Cardiac septum (tissue), 1 donor: ENCODE measurements at regions not wholly inside any gene's neighbourhood (a gene's known extent, or its start where the extent isn't known, plus 50 kb on each side); places are given as distances from the start of the nearest gene placed in this dataset.
"Not testable (repeated sequence)": the region's sequence is repeated elsewhere in the genome, so short reads cannot be mapped to it uniquely, and the experiment has no call there.

Experiments used
- DNase-seq: peaks from one replicate; pipeline ENCODE4 v3.0.0-alpha.2; 2020; ENCODE audit warnings: low spot score
- intact Hi-C: fragments of 100-400 bp; cut with DNase I; formaldehyde crosslinking; loops from one replicate; pipeline ENCODE4 v1.14.0; 2022
- donor health status: DM: no; HTN: no; CAD: no.

DNA sequence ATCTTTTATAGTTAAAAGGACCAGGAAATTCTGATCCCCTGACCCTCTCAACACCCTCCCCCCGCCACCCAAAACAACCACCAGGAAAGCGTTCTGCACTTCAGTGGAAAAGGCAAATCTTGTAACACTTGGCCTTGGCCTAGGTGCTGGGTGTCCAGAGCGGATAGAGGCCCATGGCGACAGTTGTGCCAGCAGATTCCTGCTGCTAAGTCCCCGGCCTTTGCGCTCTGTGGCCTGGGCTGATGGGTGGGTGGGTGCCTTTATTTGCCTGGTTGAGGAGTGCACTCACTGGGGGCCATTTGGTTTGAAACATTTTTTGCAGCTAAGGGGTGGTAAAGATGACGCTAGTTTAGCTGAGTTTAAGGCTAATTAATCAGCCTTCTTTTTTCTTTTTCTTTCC lies 127.9 kb upstream of the ERRFI1 start:
- intact Hi-C loops, result no loop called here
- DNase-seq, result no peak

DNA sequence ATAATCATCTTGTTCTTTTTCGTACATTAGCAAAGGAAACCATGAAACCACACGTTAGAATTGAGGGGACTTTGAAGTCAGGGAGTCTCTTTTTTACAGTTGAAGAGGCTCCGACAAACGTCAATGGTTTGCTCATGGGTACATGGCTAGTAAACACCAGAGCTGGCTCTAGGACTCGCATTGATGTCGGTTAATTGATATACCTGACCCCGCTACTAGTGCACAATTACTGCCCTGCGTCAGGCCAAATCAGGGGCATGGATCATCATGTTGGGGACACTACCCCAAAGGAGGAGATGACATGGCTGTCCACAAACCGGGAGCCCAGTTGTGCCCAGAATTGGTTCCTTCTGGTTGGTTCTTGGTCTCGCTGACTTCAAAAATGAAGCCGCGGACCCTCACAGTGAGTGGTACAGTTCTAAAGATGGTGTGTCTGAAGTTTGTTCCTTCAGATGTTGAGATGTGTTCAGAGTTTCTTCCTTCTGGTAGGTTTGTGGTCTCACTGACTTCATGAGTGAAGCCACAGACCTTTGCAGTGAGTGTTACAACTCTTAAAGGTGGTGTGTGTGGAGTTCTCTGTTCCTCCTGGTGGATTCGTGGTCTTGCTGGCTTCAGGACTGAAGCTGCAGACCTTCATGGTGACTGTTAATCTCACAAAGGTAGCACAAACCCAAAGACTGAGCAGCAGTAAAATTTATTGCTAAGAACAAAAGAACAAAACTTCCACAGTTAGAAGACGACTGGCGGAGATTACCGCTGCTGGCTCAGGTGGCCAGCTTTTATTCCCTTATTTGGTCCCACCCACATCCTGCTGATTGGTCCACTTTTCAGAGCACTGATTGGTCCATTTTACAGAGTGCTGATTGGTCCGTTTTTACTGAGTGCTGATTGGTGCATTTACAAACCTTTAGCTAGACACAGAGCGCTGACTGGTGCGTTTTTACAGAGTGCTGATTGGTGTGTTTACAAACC lies 126.9 kb upstream of the ERRFI1 start:
- no peak for DNase-seq
- intact Hi-C loops, result no loop called here

DNA sequence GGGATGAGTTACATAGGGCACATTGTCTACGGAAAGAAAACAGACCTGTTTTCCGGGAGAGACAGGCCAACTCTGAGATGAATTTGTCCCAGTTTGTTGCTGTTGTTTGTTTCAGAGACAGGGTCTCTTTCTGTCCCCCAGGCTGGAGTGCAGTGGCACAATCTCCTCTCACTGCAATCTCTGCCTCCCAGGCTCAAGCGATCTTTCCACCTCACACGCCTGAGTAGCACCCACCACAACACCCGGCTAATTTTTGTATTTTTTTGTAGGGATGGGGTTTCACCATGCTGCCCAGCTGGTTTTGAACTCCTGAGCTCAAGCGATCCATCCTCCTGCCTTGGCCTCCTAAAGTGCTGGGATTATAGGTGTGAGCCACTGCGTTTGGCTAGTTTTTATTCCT lies 125.5 kb upstream of the ERRFI1 start:
- DNase-seq, result no peak
- intact Hi-C loops, result no loop called here

DNA sequence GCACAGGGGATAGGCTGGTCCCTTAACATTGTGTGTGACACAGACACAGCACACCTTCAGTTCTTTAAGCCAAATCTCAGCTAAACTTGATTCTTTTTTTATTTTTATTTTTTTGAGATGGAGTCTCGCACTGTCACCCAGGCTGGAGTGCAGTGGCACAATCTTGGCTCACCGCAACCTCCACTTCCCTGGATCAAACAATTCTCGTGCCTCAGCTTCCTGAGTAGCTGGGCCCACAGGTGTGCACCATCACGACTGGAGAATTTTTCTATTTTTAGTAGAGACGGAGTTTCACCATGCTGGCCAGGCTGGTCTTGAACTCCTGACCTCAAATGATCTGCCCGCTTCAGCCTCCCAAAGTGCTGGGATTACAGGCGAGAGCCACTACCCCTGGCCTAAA lies 123.6 kb upstream of the ERRFI1 start:
- DNase-seq, intact Hi-C loops: not testable (repeated sequence)

DNA sequence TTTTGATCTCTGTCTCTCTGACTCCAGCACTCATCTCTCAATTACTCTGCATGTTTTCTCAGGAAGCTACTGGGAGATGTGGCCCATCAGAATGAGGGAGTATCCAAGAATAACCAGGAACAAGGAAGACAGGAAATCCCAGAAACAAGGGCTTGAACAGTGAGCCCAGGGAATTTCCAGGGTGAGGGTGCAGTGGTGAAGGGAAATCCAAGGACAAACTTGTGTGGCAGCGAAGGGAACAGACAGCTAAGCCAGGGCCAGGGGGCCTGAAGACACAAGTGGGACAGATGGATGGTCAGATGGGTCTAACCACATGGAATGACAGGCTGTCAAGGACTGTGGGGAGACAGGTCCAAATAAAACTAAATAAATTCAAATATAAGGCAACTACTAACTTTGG lies 121.8 kb upstream of the ERRFI1 start:
- no peak for DNase-seq
- intact Hi-C loops, result no loop called here

DNA sequence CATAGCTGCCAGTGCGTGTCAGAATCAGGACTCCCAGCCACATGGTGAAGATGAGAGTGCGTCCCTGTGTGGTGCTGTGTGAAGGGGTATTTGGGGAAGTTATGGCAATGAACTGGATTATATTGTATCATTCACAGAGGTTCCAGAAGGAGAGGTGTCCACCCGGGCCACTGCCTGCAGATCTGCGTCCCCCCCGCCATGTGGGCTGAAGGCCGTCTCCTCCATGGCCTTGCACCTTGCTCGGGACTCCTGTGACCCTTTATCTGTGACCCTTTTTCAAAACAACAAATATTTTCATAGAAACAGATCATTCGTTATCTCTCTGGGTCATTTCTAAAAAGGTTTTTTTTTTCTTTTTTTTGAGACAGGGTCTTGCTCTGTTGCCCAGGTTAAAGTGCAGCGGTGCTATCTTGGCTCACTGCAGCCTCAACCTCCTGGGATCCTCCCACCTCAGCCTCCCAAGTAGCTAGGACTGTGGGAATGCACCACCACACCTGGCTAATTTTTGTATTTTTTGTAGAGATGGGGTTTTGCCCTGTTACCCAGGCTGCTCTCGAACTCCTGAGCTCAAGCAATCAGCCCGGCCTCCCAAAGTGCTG lies 120.2 kb upstream of the ERRFI1 start:
- intact Hi-C loops, result no loop called here
- no peak for DNase-seq

DNA sequence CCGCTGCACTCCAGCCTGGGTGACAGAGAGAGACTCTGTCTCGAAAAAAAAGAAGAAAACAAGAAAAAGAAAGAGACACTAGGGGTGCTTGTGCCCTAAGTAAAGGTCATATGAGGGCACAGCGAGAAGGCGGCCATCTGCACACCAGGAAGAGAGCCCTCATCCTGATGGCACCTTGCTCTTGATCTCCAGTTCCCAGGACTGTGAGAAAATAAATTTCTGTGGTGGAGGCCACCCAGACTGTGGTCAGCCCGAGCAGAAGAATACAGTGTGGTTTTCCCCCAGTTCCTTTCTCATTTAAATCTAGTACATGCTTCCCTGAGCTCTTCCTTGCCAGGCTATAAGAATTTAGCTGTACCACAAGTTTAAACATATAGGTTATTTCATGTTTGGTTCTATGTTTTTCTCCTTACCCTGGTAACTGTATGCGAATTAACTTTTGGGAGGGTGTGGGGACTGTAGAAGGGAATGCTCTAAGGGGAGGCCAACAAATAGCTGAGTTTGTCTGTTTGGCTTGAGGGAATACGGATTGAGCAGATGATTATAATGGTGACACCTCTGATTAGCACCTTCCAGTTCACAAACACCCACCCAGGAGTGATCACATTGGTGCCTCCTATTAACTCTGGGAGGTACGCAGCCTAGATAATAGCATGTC lies 119.6 kb upstream of the ERRFI1 start:
- no peak for DNase-seq
- intact Hi-C loops, result no loop called here

DNA sequence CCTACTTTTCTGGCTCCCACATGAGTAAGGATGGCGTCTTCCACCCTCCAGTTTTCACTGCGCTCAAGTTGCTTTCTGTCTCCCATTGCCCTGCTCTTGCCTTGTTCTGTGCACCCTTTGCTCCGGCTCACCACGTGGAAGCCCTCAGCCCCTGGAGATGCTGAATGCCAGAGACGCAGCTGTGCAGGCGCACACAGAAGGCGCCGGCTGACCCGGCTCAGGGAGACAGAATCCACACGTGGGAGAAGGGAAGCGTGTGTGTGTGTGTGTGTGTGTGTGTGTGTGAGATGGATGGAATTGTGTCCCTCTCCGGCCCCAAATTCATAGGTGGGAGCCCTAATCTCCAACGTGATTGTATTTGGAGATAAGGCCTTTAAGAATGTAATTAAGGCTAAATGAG lies 118.2 kb upstream of the ERRFI1 start:
- DNase-seq, result no peak
- intact Hi-C loops, result no loop called here

DNA sequence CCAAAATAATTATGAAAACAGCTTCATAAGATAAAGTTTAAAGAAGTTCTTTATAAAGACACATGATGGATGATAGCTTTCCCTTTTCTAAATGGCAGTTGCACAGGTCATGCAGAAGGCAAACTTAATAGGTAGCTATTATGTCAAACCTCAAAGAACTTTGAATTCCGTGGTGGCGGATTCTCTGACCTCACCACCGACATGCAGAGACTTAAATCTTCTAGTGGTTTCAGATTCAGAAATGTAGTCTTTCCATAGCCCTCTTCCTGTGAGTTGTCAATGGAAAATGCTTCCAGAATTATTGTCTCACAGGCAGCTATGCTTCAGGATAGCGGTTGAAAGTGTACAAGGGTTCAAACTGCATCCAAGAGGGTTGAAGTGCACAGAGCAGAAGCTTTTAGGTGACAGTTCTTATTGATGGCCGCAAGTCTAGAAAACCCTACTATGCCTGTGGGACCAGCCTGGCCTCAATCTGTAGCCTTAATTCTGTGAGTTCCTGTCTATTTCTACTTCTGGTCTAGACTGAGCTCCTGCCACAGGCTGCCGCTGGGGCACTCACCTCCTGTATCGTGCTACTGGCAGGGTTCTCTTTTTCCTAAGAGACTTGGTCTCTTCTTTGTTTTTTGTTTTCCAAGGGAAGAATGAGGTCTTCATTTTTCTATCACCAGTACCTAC lies 117.0 kb upstream of the ERRFI1 start:
- intact Hi-C loops, result no loop called here
- no peak for DNase-seq

DNA sequence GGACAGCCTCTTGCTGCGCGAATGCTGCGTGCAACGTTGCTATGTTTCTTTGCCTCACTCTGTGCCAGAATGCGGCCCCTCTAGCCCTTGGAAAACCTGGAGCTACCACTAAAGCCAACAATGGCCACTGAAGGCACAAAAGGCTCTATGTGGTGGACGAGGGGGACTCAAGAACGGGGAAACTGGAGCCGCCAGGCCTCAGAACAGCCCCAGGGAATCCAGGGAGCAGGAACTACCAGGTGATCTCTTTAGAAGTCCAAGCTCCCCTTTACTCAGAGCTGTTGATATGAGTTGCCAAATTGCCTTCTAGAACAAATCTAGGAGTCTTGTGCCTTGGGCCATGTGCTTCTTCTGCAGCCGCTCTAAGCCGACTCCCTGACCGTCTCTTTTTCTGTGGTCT lies 113.8 kb upstream of the ERRFI1 start:
- intact Hi-C loops, result loop anchor here (5.0 kb wide), 2 partner anchors 62 to 63 kb away; no protein-coding TSS in a partner anchor

DNA sequence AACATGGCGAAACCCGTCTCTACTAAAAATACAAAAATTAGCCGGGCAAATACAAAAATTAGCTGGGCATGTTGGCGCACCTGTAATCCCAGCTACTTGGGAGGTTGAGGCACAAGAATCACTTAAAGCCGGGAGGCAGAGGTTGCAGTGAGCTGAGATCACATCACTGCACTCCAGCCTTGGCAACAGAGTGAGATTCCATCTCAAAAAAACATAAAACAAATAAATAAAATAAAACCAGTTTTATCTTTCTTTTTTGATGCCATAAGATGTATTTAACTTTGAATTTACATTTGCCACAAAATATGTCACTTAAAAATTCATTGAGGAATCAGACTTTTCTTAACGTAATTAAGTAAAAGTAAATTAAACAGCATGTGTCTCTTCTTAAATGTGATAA lies 113.3 kb upstream of the ERRFI1 start:
- no peak for DNase-seq
- intact Hi-C loops, result loop anchor here (5.0 kb wide), 2 partner anchors 62 to 63 kb away; no protein-coding TSS in a partner anchor

More for the DNA sequence above, 113.8 kb upstream of the ERRFI1 start:
- no peak for DNase-seq

DNA sequence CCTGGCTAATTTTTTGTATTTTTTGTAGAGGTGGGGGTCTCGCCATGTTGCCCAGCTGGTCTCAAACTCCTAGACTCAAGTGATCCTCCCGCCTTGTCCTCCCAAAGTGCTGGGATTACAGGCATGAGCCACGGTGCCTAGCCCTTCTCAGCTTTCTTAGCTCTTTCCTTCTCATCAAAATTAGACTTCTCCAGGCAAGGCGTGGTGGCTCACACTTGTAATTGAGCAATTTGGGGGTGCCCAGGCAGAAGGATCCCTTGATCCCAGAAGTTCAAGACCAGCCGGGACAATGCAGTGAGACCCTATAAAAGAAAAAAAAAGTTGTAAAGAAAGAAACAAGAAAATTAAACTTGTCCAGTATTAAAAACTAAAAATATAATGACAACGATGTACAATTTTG lies 112.6 kb upstream of the ERRFI1 start:
- intact Hi-C loops, result loop anchor here (5.0 kb wide), 2 partner anchors 61 to 64 kb away; no protein-coding TSS in a partner anchor
- DNase-seq, result no peak

DNA sequence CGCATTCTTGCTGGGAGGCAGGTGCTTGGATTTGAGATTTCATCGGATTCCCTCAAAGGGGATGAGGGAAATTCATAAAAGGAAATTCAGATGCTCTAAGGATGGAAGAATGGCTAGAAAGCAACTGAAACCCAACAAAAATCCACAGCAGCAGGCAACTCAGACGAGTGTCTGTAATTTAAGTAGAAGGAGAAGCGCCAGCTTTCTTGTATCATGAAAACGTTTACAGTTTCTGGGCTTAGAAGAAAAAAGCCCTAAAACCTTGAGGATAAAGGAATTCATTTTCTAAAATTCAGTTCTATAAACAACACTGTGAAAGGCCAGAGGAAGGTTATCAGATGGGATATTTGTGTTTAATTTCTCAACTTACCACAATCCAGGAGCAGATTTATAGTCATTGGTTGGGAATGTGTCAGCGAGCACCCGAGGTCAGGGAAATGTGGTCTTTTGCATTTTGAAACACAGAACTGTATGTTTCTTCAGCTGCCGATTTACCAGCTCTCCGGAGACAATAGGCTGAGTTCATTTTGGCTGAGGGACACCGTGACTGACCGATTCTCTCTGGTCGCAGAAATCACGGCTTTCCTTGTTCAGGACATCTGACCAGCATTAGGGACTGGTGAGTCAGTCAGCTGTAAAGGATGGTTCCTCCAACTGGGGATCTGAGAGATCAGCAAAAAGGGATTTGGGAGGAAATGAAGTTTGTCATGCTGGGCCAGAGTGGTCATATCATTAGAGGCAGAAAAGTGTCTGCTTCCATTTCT lies 111.6 kb upstream of the ERRFI1 start:
- intact Hi-C loops, result loop anchor here (5.0 kb wide), 2 partner anchors 60 to 65 kb away; no protein-coding TSS in a partner anchor
- DNase-seq, result no peak

DNA sequence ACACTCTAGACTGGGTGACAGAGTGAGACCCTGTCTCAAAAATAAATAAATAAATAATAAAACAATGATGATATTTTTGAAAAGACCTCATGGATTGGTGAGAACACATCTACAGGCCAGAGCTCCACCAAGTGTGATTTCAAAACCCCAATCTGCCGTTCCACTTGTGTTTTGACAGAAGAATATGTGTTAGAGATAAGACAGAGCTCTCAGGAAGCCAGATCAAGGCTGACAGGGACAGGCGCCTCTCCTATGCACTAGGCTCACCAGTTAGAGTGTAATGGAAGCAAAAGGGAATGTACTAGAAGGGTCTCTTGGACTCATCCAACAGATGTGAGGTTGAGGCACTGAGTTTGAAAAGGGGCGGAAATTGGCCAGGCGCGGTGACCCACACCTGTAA lies 110.7 kb upstream of the ERRFI1 start:
- intact Hi-C loops, result loop anchor here (5.0 kb wide), 2 partner anchors 59 to 66 kb away; no protein-coding TSS in a partner anchor
- DNase-seq, result no peak

DNA sequence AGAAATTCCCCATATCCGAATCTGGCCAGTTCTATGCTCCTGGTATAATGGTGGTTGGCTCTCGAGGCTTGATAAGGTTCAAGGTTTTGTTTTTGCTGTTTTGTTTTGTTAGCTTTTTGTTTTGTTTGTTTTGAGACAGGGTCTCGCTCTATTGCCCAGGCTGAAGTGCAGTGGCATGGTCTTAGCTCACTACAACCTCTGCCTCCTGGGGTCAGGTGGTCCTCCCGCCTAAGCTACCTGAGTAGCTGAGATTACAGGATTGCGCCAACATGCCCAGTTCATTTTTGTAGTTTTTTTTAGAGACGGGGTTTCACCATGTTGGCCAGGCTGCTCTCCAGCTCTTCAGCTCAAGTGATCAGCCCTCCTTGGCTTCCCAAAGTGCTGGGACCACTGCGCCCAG lies 109.1 kb upstream of the ERRFI1 start:
- intact Hi-C loops, result loop anchor here (5.0 kb wide), 2 partner anchors 58 to 67 kb away; no protein-coding TSS in a partner anchor

DNA sequence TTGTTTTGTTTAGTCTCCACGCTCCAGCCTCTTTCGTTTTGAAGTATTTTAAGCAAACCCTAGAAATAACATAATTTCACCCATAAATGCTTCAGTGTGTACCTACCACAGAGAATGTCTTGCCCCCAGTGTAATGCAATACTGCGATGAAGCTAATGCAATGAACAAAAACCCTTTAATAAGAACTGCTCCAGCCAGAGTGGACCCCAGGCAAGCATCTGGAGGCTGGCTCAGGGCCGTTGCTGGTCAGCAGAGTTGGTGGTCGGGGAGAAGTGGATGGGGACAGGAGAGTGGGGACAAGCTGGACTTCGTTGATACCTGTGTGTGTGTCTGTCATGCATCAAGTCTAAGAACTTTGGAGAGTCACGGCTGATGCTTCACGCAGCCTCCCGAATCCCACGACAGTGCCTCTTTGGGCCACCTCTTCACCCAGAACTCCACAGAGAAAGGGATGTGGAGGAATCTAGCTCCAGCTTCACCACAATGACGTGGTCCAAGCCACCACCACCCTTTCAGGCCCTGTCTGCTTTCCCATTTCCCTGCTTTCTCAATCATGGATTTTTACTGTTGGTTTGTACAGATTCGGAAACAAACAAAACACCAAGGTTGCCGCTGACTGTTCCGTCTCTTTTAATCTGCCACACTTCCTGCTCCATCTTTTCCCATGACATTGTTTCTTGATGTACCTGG lies 108.6 kb upstream of the ERRFI1 start:
- no peak for DNase-seq
- intact Hi-C loops, result loop anchor here (5.0 kb wide), 2 partner anchors 57 to 68 kb away; no protein-coding TSS in a partner anchor

More for the DNA sequence above, 109.1 kb upstream of the ERRFI1 start:
- DNase-seq, result no peak

DNA sequence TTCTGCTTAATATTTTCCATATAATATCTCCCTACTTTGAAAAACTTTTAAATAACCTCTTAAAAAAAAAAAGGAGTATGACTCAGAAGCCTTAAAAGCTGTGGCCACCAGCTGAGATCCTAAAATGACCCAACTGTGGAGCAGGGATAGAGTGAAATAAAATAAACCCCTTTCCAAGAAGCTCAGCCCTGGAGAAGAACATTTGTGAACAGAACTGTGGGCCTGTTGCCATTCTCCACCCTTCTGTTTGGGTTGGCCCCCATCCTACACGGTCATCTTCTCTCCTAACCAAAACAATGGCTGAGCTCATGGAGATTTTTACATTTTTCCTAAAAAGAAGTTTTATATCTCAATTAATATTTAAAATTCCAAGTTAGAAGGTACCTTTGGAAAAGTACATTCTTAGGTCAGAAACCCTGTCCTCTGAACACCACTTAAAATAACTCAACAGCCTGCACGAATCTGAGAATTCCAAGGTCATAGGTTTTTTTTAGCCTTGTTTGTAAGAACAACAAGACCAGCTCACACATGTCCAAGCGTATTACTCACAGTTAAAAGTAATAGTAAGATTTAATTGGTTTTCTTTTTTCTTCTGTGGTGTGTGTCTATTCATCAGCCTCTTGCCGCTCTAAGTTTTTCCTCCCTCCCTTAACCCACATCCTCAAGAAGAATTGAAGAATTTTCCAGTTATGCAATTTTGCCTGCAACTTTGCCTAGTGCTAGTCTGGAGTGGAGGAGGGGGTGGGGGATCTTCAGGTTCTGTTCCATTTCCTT lies 107.7 kb upstream of the ERRFI1 start:
- intact Hi-C loops, result no loop called here
- no peak for DNase-seq
